Gastroesophageal sphincter (tissue), 4 donors: ENCODE measurements at regions not wholly inside any gene's neighbourhood (a gene's known extent, or its start where the extent isn't known, plus 50 kb on each side); places are given as distances from the start of the nearest gene placed in this dataset.
"Not testable (repeated sequence)": the region's sequence is repeated elsewhere in the genome, so short reads cannot be mapped to it uniquely, and the experiment has no call there.

Experiments
- ATAC-seq: fragments of 150-250 bp; one replicate; pipeline ENCODE4 v1.9.1; 2016; ENCODE audit warnings: mild to moderate bottlenecking, moderate library complexity
- H3K27ac ChIP-seq, 4 donors: fragments of 200-600 bp; sonication (generic) in 3 of 4; 1 replicate in 3 of 4; 2 replicates in 1 of 4; pipeline ENCODE4 v1.5.1; 2016 to 2019
- H3K27me3 ChIP-seq: fragments of 200-600 bp; sonication (generic); one replicate; pipeline ENCODE4 v1.5.1; 2019
- H3K36me3 ChIP-seq, 2 donors: fragments of 200-600 bp; sonication (generic); one replicate each; pipeline ENCODE4 v1.5.1; 2019; ENCODE audit warnings: control low read depth in 1 of 2
- H3K4me1 ChIP-seq, 3 donors: fragments of 200-600 bp; sonication (generic); 1 replicate in 2 of 3; 2 replicates in 1 of 3; pipeline ENCODE4 v1.5.1; 2016 to 2019; ENCODE audit warnings: control low read depth in 2 of 3
- H3K4me3 ChIP-seq, 2 donors: fragments of 200-600 bp; sonication (generic); one replicate each; pipeline ENCODE4 v1.5.1; 2019; ENCODE audit warnings: mild to moderate bottlenecking in 1 of 2, moderate library complexity in 1 of 2
- H3K9me3 ChIP-seq, 3 donors: fragments of 200-600 bp; sonication (generic); one replicate each; pipeline ENCODE4 v1.5.1; 2017 to 2019; ENCODE audit warnings: control low read depth in 2 of 3
- EP300 ChIP-seq: sonication (generic); formaldehyde crosslinking; IDR thresholded peaks from one replicate; pipeline ENCODE4 v1.6.1; 2017; ENCODE audit warnings: antibody characterized with exemption, mild to moderate bottlenecking
- POLR2A ChIP-seq, 2 donors: fragments of 450-650 bp; IDR thresholded peaks; one replicate each; pipeline ENCODE4 v1.6.1; 2017; ENCODE audit warnings: antibody characterized with exemption in 2 of 2, mild to moderate bottlenecking in 2 of 2, moderate library complexity in 1 of 2
- POLR2AphosphoS5 ChIP-seq: sonication (generic); formaldehyde crosslinking; IDR thresholded peaks from one replicate; pipeline ENCODE4 v1.6.1; 2017; ENCODE audit warnings: antibody characterized with exemption
- whole genome bisulfite sequencing, 2 donors: methylation state at CpG; one replicate each; pipeline ENCODE4 v1.1.5; 2018; ENCODE audit warnings: low coverage in 1 of 2; 5-methylcytosine and 5-hydroxymethylcytosine counted together
- TF ChIP-seq, protein P1 (sequence below), 4 experiments: fragments of 200-600 bp in 2 of 4; fragments of 450-650 bp in 2 of 4; sonication (generic) in 1 of 4; IDR thresholded peaks; one replicate each; pipeline ENCODE4 v1.5.1; 2017 to 2019; ENCODE audit warnings: antibody characterized with exemption in 4 of 4, mild to moderate bottlenecking in 2 of 4, moderate library complexity in 2 of 4

DNA sequence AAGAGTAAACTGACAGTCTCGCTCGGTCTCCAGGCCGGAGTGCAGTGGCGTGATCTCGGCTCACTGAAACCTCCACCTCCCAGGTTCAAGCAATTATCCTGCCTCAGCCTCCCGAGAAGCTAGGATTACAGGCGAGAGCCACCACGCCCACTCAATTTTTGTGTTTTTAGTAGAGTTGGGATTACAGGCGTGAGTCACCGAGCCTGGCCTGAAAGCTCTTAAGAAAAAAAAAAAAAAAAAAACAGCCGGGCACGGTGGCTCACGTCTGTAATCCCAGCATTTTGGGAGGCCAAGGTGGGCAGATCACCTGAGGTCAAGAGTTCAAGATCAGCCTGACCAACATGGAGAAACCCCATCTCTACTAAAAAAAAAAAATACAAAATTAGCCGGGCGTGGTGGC, 55.3 kb upstream of the THOC2 start:
- 90 to 91% methylated on average over 3 to 8 of the region's 15 CpGs for WGBS, 2 donors
- H3K9me3 ChIP-seq, H3K4me1 ChIP-seq, H3K27me3 ChIP-seq, ATAC-seq, H3K27ac ChIP-seq, H3K4me3 ChIP-seq, H3K36me3 ChIP-seq: not testable (repeated sequence)

DNA sequence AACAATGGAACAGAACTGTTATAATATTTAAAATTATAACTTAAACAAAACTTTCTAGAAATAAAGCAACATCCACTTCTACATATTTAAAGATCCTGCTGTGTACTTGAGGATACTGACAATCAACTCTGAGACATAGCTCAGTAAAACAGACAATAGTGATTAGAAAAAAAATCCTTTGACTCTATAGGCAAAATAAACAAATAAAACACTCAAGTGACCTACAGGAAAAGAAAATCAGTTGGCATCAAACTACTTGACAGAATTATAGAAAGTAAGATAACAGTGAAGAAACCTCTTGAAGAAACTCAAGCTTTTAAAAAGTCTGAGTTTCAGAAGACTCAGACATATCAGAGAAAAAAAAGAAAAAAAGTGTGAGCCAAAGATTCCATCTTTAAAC, 55.9 kb upstream of the THOC2 start:
- no peaks in the 10 kb centered on the region for H3K27me3 ChIP-seq
- no peaks in the 10 kb centered on the region for H3K9me3 ChIP-seq
- no peak for ATAC-seq
- TF ChIP-seq EP300 (no peak), POLR2AphosphoS5 (no peak), POLR2A (IDR thresholded peaks at IDR 0.05) (no peak)
- TF ChIP-seq, protein P1, sequence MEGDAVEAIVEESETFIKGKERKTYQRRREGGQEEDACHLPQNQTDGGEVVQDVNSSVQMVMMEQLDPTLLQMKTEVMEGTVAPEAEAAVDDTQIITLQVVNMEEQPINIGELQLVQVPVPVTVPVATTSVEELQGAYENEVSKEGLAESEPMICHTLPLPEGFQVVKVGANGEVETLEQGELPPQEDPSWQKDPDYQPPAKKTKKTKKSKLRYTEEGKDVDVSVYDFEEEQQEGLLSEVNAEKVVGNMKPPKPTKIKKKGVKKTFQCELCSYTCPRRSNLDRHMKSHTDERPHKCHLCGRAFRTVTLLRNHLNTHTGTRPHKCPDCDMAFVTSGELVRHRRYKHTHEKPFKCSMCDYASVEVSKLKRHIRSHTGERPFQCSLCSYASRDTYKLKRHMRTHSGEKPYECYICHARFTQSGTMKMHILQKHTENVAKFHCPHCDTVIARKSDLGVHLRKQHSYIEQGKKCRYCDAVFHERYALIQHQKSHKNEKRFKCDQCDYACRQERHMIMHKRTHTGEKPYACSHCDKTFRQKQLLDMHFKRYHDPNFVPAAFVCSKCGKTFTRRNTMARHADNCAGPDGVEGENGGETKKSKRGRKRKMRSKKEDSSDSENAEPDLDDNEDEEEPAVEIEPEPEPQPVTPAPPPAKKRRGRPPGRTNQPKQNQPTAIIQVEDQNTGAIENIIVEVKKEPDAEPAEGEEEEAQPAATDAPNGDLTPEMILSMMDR (IDR thresholded peaks at IDR 0.05): no peak
- H3K27ac ChIP-seq: no peak overlapping the region
- H3K36me3 ChIP-seq: no peaks in the 10 kb centered on the region
- no peak overlapping the region for H3K4me3 ChIP-seq
- no peaks in the 10 kb centered on the region for H3K4me1 ChIP-seq

DNA sequence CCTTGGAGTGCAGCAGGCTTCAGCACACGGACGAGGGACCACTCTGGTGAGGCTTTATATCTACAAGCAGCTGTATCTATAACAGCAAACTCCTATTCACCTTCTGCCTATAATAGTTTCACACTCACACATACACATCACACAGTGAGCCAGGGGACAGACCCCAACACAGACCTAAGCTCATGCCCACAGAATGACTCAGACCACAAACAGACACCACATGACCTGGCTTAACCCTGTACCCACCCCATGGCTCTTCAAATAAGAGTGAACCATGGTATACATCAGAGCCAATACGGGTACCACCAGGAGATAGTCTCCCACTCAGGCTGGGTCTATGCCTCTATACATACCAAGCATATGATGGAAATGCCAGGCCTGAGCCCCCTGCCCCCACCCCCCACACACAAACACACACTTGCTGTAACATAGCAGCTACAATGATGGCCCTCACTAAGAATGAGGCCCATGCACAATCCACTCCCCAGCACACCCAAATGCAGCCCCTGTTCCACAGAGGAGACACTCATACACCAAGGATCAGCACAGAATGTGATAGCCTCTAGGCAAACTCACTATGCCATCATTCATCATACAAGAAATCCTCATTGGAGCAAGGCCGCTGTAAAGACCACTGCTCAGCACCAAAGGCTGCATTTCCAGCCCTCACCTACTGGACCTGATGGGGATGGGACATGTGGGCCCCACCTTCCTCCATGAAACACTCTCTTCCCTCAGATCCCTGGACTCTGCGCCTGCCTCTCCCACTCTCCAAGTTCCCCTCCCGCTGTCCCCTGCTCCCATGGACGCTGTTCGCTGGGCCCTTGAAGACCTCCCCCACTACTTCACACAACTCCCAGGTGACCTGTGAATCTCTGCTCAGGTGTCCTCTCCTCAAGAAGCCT, 62.1 kb upstream of the XIAP start:
- H3K27me3 ChIP-seq: no peaks in the 10 kb centered on the region
- no peaks in the 10 kb centered on the region for H3K4me1 ChIP-seq
- WGBS, 2 donors: 96 to 100% methylated on average over 3 to 4 of the region's 8 CpGs
- TF ChIP-seq POLR2AphosphoS5 (no peak), POLR2A (IDR thresholded peaks at IDR 0.05) (no peak), EP300 (no peak)
- TF ChIP-seq, protein P1 (IDR thresholded peaks at IDR 0.05): no peak
- no peaks in the 10 kb centered on the region for H3K36me3 ChIP-seq
- no peak overlapping the region for H3K4me3 ChIP-seq
- no peak for ATAC-seq
- no peaks in the 10 kb centered on the region for H3K9me3 ChIP-seq
- no peak overlapping the region for H3K27ac ChIP-seq

DNA sequence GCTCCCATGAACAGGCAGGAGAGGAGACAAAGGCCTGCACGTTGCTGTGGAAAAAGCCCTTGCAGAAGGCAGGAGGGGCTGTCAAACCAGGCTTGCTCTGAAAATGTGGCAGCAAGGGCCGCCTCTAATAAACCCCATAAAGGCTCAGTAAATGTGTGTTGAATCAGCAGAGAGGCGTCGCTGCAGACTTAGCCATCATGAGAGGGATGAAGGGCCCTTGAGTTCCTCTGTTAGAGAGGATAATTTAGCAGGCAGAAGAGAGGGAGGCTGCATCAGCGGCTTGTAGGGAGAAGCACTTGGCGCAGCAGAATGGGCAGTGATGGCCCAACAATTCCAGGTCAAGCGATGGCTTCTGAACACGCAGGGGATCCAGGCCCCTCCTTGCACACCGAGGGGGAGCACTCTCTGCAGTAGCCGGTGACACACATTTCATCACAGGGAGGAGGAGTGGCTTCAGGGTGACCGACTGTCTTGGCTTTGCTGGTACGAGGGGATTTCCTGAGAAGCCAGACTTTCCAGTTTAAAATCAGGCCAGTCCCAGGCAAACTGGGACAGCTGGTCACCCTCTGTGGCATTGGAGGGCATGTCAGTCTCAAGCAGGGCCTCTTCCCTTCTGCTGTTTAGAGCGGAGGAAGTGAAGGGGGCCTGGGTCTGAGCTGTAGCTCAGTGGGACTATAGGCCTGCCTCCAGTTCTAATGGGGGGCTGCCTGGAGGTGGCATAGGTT, 61.0 kb upstream of the XIAP start:
- ATAC-seq, H3K9me3 ChIP-seq, H3K27me3 ChIP-seq, H3K4me1 ChIP-seq, H3K27ac ChIP-seq, H3K36me3 ChIP-seq, H3K4me3 ChIP-seq: not testable (repeated sequence)
- 77% methylated on average over 7 of the region's 13 CpGs; no CpG with 5 or more reads in 1 of the 2 donors for WGBS, 2 donors

DNA sequence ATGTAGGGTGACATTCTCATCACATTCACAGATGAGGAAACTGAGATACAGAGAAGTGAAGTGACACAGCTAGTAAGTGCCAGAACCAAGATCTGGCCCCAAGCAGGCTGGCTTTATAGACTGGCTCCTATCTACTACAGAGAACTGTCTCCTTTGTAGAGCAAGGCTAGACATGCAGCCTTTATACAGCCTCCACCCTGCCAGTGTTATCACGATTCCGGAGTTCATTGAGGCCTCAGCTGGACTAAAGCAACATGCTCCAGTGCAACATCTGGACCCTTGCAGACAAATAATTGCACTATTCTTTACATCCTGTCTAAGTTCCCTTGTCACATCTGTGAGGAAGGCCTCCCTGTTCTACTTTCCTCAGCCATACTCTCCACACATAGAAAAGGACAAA, 58.0 kb upstream of the XIAP start:
- Histone ChIP-seq H3K4me3 (no peak overlapping the region), H3K27me3 (no peaks in the 10 kb centered on the region), H3K36me3 (no peaks in the 10 kb centered on the region), H3K27ac (no peak overlapping the region), H3K9me3 (no peaks in the 10 kb centered on the region), H3K4me1 (no peaks in the 10 kb centered on the region)
- 60 to 100% methylated on average over 1 to 2 of the region's 2 CpGs for WGBS, 2 donors
- no peak for ATAC-seq
- no peak for TF ChIP-seq POLR2A (IDR thresholded peaks at IDR 0.05)
- TF ChIP-seq, protein P1 (IDR thresholded peaks at IDR 0.05): no peak
- no peak for TF ChIP-seq POLR2AphosphoS5
- TF ChIP-seq EP300: no peak
